HUES6 (cell line): ENCODE measurements at regions not wholly inside any gene's neighbourhood (a gene's known extent, or its start where the extent isn't known, plus 50 kb on each side); places are given as distances from the start of the nearest gene placed in this dataset.

Experiments used
- H3K27ac ChIP-seq: 2 replicates; pipeline ENCODE4 v1.7.0; 2013; ENCODE audit warnings: low read depth, mild to moderate bottlenecking, low read length, inconsistent platforms
- H3K27me3 ChIP-seq: 2 replicates; pipeline ENCODE4 v1.6.1; 2013; ENCODE audit warnings: low read length; ENCODE audit not compliant: control insufficient read depth, insufficient read depth
- H3K36me3 ChIP-seq: 2 replicates; pipeline ENCODE4 v1.6.1; 2013; ENCODE audit warnings: low read length; ENCODE audit not compliant: control insufficient read depth, insufficient read depth
- H3K4me1 ChIP-seq: 2 replicates; pipeline ENCODE4 v1.6.1; 2013; ENCODE audit warnings: low read length; ENCODE audit not compliant: control insufficient read depth, insufficient read depth
- H3K4me3 ChIP-seq: 2 replicates; pipeline ENCODE4 v1.5.1; 2013; ENCODE audit warnings: low read depth, low read length
- H3K9ac ChIP-seq: one replicate; pipeline ENCODE4 v1.6.1; 2013; ENCODE audit warnings: mild to moderate bottlenecking, low read length
- H3K9me3 ChIP-seq: 2 replicates; pipeline ENCODE4 v1.6.1; 2013; ENCODE audit warnings: low read depth, low read length; ENCODE audit not compliant: control insufficient read depth, insufficient read depth

- Histone ChIP-seq H3K4me1 (no peaks in the 10 kb centered on the region), H3K9ac (no peak overlapping the region), H3K27ac (no peak overlapping the region), H3K27me3 (no peaks in the 10 kb centered on the region), H3K4me3 (no peak overlapping the region), H3K9me3 (peaks cover 2% of the 10 kb centered on the region; the same call in 1 of the 2 replicates), H3K36me3 (no peaks in the 10 kb centered on the region)
Observed at GRCh38 chr13:34070544-34071303, 252.8 kb downstream of the RFC3 start.

GRCh38 chr13:34076319-34076718 lies 258.4 kb downstream of the RFC3 start:
- H3K27me3 ChIP-seq: no peaks in the 10 kb centered on the region
- no peaks in the 10 kb centered on the region; the same call in 1 of the 2 replicates for H3K4me1 ChIP-seq
- no peaks in the 10 kb centered on the region for H3K9me3 ChIP-seq
- H3K27ac ChIP-seq: no peak overlapping the region
- H3K4me3 ChIP-seq: no peak overlapping the region
- H3K9ac ChIP-seq: no peak overlapping the region
- no peaks in the 10 kb centered on the region for H3K36me3 ChIP-seq

- Histone ChIP-seq H3K4me1 (no peaks in the 10 kb centered on the region; the same call in 1 of the 2 replicates), H3K4me3 (no peak overlapping the region)
Observed at GRCh38 chr13:34076943-34077703, 259.2 kb downstream of the RFC3 start.

GRCh38 chr13:34078334-34078999 lies 260.5 kb downstream of the RFC3 start:
- Histone ChIP-seq H3K4me1 (no peaks in the 10 kb centered on the region; the same call in 1 of the 2 replicates), H3K36me3 (no peaks in the 10 kb centered on the region), H3K4me3 (no peak overlapping the region), H3K9ac (no peak overlapping the region), H3K27ac (no peak overlapping the region), H3K27me3 (no peaks in the 10 kb centered on the region), H3K9me3 (no peaks in the 10 kb centered on the region)

More at GRCh38 chr13:34076943-34077703, 259.2 kb downstream of the RFC3 start:
- no peaks in the 10 kb centered on the region for H3K9me3 ChIP-seq
- H3K27ac ChIP-seq: no peak overlapping the region
- H3K27me3 ChIP-seq: no peaks in the 10 kb centered on the region
- H3K36me3 ChIP-seq: no peaks in the 10 kb centered on the region
- no peak overlapping the region for H3K9ac ChIP-seq

GRCh38 chr13:34085204-34085603 lies 267.3 kb downstream of the RFC3 start:
- Histone ChIP-seq H3K36me3 (no peaks in the 10 kb centered on the region), H3K27ac (no peak overlapping the region), H3K4me1 (no peaks in the 10 kb centered on the region), H3K9me3 (peaks cover 28% of the 10 kb centered on the region), H3K27me3 (no peaks in the 10 kb centered on the region), H3K9ac (no peak overlapping the region), H3K4me3 (no peak overlapping the region)

- H3K9ac ChIP-seq: no peak overlapping the region
- no peak overlapping the region for H3K27ac ChIP-seq
- no peaks in the 10 kb centered on the region for H3K36me3 ChIP-seq
- no peaks in the 10 kb centered on the region for H3K27me3 ChIP-seq
- H3K4me3 ChIP-seq: no peak overlapping the region
- no peaks in the 10 kb centered on the region for H3K4me1 ChIP-seq
- peaks cover 28% of the 10 kb centered on the region for H3K9me3 ChIP-seq
Observed at GRCh38 chr13:34086281-34086680, 268.3 kb downstream of the RFC3 start.

GRCh38 chr13:34087791-34088190 lies 269.8 kb downstream of the RFC3 start:
- Histone ChIP-seq H3K4me1 (no peaks in the 10 kb centered on the region), H3K9ac (no peak overlapping the region), H3K36me3 (no peaks in the 10 kb centered on the region), H3K9me3 (peaks cover 28% of the 10 kb centered on the region), H3K27ac (no peak overlapping the region), H3K27me3 (no peaks in the 10 kb centered on the region), H3K4me3 (no peak overlapping the region)

- no peaks in the 10 kb centered on the region for H3K27me3 ChIP-seq
- no peaks in the 10 kb centered on the region for H3K9me3 ChIP-seq
- no peak overlapping the region for H3K9ac ChIP-seq
- H3K36me3 ChIP-seq: no peaks in the 10 kb centered on the region
- no peaks in the 10 kb centered on the region for H3K4me1 ChIP-seq
- H3K27ac ChIP-seq: no peak overlapping the region
- H3K4me3 ChIP-seq: no peak overlapping the region
Observed at GRCh38 chr13:34103854-34104253, 285.9 kb downstream of the RFC3 start.

- Histone ChIP-seq H3K4me1 (no peaks in the 10 kb centered on the region), H3K9ac (no peak overlapping the region), H3K36me3 (no peaks in the 10 kb centered on the region), H3K27me3 (no peaks in the 10 kb centered on the region), H3K9me3 (peaks cover 7% of the 10 kb centered on the region; the same call in 1 of the 2 replicates), H3K27ac (no peak overlapping the region), H3K4me3 (no peak overlapping the region)
Observed at GRCh38 chr13:34104853-34105252, 286.9 kb downstream of the RFC3 start.

- Histone ChIP-seq H3K4me3 (no peak overlapping the region), H3K36me3 (no peaks in the 10 kb centered on the region), H3K9me3 (peaks cover 7% of the 10 kb centered on the region; the same call in 1 of the 2 replicates), H3K27me3 (no peaks in the 10 kb centered on the region), H3K4me1 (no peaks in the 10 kb centered on the region), H3K27ac (no peak overlapping the region), H3K9ac (no peak overlapping the region)
Observed at GRCh38 chr13:34107806-34108205, 289.9 kb downstream of the RFC3 start.

GRCh38 chr13:34108410-34108809 lies 290.5 kb downstream of the RFC3 start:
- Histone ChIP-seq H3K9ac (no peak overlapping the region), H3K27me3 (no peaks in the 10 kb centered on the region), H3K4me3 (no peak overlapping the region), H3K27ac (no peak overlapping the region), H3K36me3 (no peaks in the 10 kb centered on the region), H3K4me1 (no peaks in the 10 kb centered on the region), H3K9me3 (peaks cover 7% of the 10 kb centered on the region; the same call in 1 of the 2 replicates)
